ENCODE measurements at regions not wholly inside any gene's neighbourhood (a gene's known extent, or its start where the extent isn't known, plus 50 kb on each side); places are given as distances from the start of the nearest gene placed in this dataset.

- peaks cover 88% of the 10 kb centered on the region for H3K27me3 ChIP-seq (ENCODE audit: control insufficient read depth, insufficient read depth, low read length)
- H3K36me3 ChIP-seq (ENCODE audit: insufficient read depth, low read length): no peaks in the 10 kb centered on the region
- H3K4me1 ChIP-seq (ENCODE audit: control insufficient read depth, insufficient read depth, low read length): no peaks in the 10 kb centered on the region
- peaks cover 3% of the 10 kb centered on the region for H3K9me3 ChIP-seq (replicated peaks; ENCODE audit: low read length)
- H3K4me3 ChIP-seq (ENCODE audit: low read length): no peak overlapping the region
- no peak overlapping the region for H3K9ac ChIP-seq (ENCODE audit: low read depth, low read length)
- H3K4me2 ChIP-seq (ENCODE audit: low read length): no peak overlapping the region
Measured at GRCh38 chr17:77733576-77734296, 224.8 kb upstream of the TNRC6C start.

- H3K4me1 ChIP-seq (ENCODE audit: control insufficient read depth, insufficient read depth, low read length): no peaks in the 10 kb centered on the region
- H3K9ac ChIP-seq (ENCODE audit: low read depth, low read length): no peak overlapping the region
- no peaks in the 10 kb centered on the region for H3K36me3 ChIP-seq (ENCODE audit: insufficient read depth, low read length)
- peaks cover 3% of the 10 kb centered on the region for H3K9me3 ChIP-seq (replicated peaks; ENCODE audit: low read length)
- H3K4me2 ChIP-seq (ENCODE audit: low read length): no peak overlapping the region
- peaks cover 88% of the 10 kb centered on the region for H3K27me3 ChIP-seq (ENCODE audit: control insufficient read depth, insufficient read depth, low read length)
- no peak overlapping the region for H3K4me3 ChIP-seq (ENCODE audit: low read length)
Measured at GRCh38 chr17:77734371-77735080, 224.0 kb upstream of the TNRC6C start.

GRCh38 chr17:77735081-77735565, 223.4 kb upstream of the TNRC6C start:
- Histone ChIP-seq H3K9me3 (replicated peaks; ENCODE audit: low read length) (peaks cover 3% of the 10 kb centered on the region), H3K36me3 (ENCODE audit: insufficient read depth, low read length) (no peaks in the 10 kb centered on the region), H3K27me3 (ENCODE audit: control insufficient read depth, insufficient read depth, low read length) (peaks cover 83% of the 10 kb centered on the region), H3K4me3 (ENCODE audit: low read length) (no peak overlapping the region), H3K4me2 (ENCODE audit: low read length) (no peak overlapping the region), H3K9ac (ENCODE audit: low read depth, low read length) (no peak overlapping the region), H3K4me1 (ENCODE audit: control insufficient read depth, insufficient read depth, low read length) (no peaks in the 10 kb centered on the region)

- Histone ChIP-seq H3K4me2 (ENCODE audit: low read length) (no peak overlapping the region), H3K4me1 (ENCODE audit: control insufficient read depth, insufficient read depth, low read length) (no peaks in the 10 kb centered on the region), H3K27me3 (ENCODE audit: control insufficient read depth, insufficient read depth, low read length) (peaks cover 81% of the 10 kb centered on the region), H3K36me3 (ENCODE audit: insufficient read depth, low read length) (no peaks in the 10 kb centered on the region), H3K9ac (ENCODE audit: low read depth, low read length) (no peak overlapping the region), H3K9me3 (replicated peaks; ENCODE audit: low read length) (peaks cover 3% of the 10 kb centered on the region), H3K4me3 (ENCODE audit: low read length) (no peak overlapping the region)
Measured at GRCh38 chr17:77735566-77736198, 222.8 kb upstream of the TNRC6C start.

- no peak overlapping the region for H3K4me3 ChIP-seq (ENCODE audit: low read length)
- no peaks in the 10 kb centered on the region for H3K36me3 ChIP-seq (ENCODE audit: insufficient read depth, low read length)
- peaks cover 3% of the 10 kb centered on the region for H3K9me3 ChIP-seq (replicated peaks; ENCODE audit: low read length)
- no peak overlapping the region for H3K4me2 ChIP-seq (ENCODE audit: low read length)
- no peak overlapping the region for H3K9ac ChIP-seq (ENCODE audit: low read depth, low read length)
- peaks cover 81% of the 10 kb centered on the region for H3K27me3 ChIP-seq (ENCODE audit: control insufficient read depth, insufficient read depth, low read length)
- H3K4me1 ChIP-seq (ENCODE audit: control insufficient read depth, insufficient read depth, low read length): no peaks in the 10 kb centered on the region
Measured at GRCh38 chr17:77736199-77736585, 222.3 kb upstream of the TNRC6C start.

GRCh38 chr17:77736721-77737120, 221.8 kb upstream of the TNRC6C start:
- Histone ChIP-seq H3K9me3 (replicated peaks; ENCODE audit: low read length) (peaks cover 3% of the 10 kb centered on the region), H3K27me3 (ENCODE audit: control insufficient read depth, insufficient read depth, low read length) (peaks cover 85% of the 10 kb centered on the region), H3K4me2 (ENCODE audit: low read length) (no peak overlapping the region), H3K36me3 (ENCODE audit: insufficient read depth, low read length) (no peaks in the 10 kb centered on the region), H3K9ac (ENCODE audit: low read depth, low read length) (no peak overlapping the region), H3K4me3 (ENCODE audit: low read length) (no peak overlapping the region), H3K4me1 (ENCODE audit: control insufficient read depth, insufficient read depth, low read length) (no peaks in the 10 kb centered on the region)

GRCh38 chr17:77737442-77738265, 220.8 kb upstream of the TNRC6C start:
- peaks cover 83% of the 10 kb centered on the region for H3K27me3 ChIP-seq (ENCODE audit: control insufficient read depth, insufficient read depth, low read length)
- H3K9ac ChIP-seq (ENCODE audit: low read depth, low read length): no peak overlapping the region
- no peaks in the 10 kb centered on the region for H3K4me1 ChIP-seq (ENCODE audit: control insufficient read depth, insufficient read depth, low read length)
- H3K4me3 ChIP-seq (ENCODE audit: low read length): no peak overlapping the region
- peaks cover 3% of the 10 kb centered on the region for H3K9me3 ChIP-seq (replicated peaks; ENCODE audit: low read length)
- no peaks in the 10 kb centered on the region for H3K36me3 ChIP-seq (ENCODE audit: insufficient read depth, low read length)
- H3K4me2 ChIP-seq (ENCODE audit: low read length): no peak overlapping the region

GRCh38 chr17:77738751-77739531, 219.6 kb upstream of the TNRC6C start:
- Histone ChIP-seq H3K36me3 (ENCODE audit: insufficient read depth, low read length) (no peaks in the 10 kb centered on the region), H3K9ac (ENCODE audit: low read depth, low read length) (no peak overlapping the region), H3K27me3 (ENCODE audit: control insufficient read depth, insufficient read depth, low read length) (peaks cover 77% of the 10 kb centered on the region), H3K9me3 (replicated peaks; ENCODE audit: low read length) (no peaks in the 10 kb centered on the region), H3K4me1 (ENCODE audit: control insufficient read depth, insufficient read depth, low read length) (no peaks in the 10 kb centered on the region), H3K4me3 (ENCODE audit: low read length) (no peak overlapping the region), H3K4me2 (ENCODE audit: low read length) (no peak overlapping the region)

- Histone ChIP-seq H3K4me1 (ENCODE audit: control insufficient read depth, insufficient read depth, low read length) (no peaks in the 10 kb centered on the region), H3K9ac (ENCODE audit: low read depth, low read length) (no peak overlapping the region), H3K36me3 (ENCODE audit: insufficient read depth, low read length) (no peaks in the 10 kb centered on the region), H3K9me3 (replicated peaks; ENCODE audit: low read length) (no peaks in the 10 kb centered on the region), H3K27me3 (ENCODE audit: control insufficient read depth, insufficient read depth, low read length) (peaks cover 66% of the 10 kb centered on the region), H3K4me3 (ENCODE audit: low read length) (no peak overlapping the region), H3K4me2 (ENCODE audit: low read length) (no peak overlapping the region)
Measured at GRCh38 chr17:77740481-77740880, 218.0 kb upstream of the TNRC6C start.

GRCh38 chr17:77741109-77741508, 217.4 kb upstream of the TNRC6C start:
- H3K27me3 ChIP-seq (ENCODE audit: control insufficient read depth, insufficient read depth, low read length): peaks cover 67% of the 10 kb centered on the region

More at GRCh38 chr17:77741109-77741508, 217.4 kb upstream of the TNRC6C start:
- H3K4me1 ChIP-seq (ENCODE audit: control insufficient read depth, insufficient read depth, low read length): no peaks in the 10 kb centered on the region
- H3K36me3 ChIP-seq (ENCODE audit: insufficient read depth, low read length): no peaks in the 10 kb centered on the region
- H3K4me3 ChIP-seq (ENCODE audit: low read length): no peak overlapping the region
- H3K9ac ChIP-seq (ENCODE audit: low read depth, low read length): no peak overlapping the region
- H3K9me3 ChIP-seq (replicated peaks; ENCODE audit: low read length): no peaks in the 10 kb centered on the region
- H3K4me2 ChIP-seq (ENCODE audit: low read length): no peak overlapping the region
